ENCODE measurements at regions not wholly inside any gene's neighbourhood (a gene's known extent, or its start where the extent isn't known, plus 50 kb on each side); places are given as distances from the start of the nearest gene placed in this dataset.

DNA sequence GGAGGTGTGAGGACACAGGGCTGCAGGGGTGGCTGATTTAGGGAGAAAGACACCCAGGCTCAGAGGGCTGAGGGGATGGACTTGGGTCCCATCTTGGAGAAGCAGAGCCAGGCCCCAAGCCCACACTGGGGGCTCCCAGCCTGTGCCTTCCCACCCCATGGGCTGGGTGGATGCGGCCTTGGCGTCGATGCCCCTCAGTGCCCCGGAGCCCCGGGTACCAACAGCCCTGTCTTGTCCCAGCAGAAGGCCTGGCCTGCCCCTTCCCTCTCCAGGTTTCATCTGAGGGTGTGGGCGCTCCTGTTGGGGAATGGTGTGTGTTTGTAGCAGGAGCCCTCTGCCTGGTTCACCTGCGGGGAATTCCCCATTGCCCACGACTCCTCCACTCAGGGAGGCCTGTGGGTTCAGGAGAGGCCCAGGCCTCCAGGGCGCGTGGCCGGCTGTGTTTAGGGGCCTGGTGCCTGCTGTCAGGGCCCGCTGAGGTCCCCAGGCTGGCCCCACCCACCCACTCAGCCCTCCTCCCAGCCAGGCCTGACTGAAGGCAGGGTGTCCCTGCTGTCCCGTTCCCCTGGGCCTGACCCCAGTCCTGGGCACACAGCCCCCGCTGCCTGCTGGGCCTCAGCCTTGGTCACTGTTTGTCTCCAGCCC is 51.1 kb upstream of the BEGAIN start:
- Mint-ChIP-seq H3K27ac (no peak overlapping the region), H3K4me3 (no peak overlapping the region), H3K36me3 (ENCODE audit: insufficient read depth in 1 of 3, low read depth in 3 of 3) (no peaks in the 10 kb centered on the region), H3K9me3 (no peaks in the 10 kb centered on the region), H3K27me3 (ENCODE audit: low read depth) (peaks cover 5% of the 10 kb centered on the region), H3K4me1 (peaks cover 2 to 15% of the 10 kb centered on the region in 2 experiments)
- Histone ChIP-seq H4K8ac (replicated peaks; ENCODE audit: insufficient read length, low read depth, low read length) (no peak overlapping the region), H4K5ac (ENCODE audit: insufficient read length, low read depth, low read length) (no peak overlapping the region), H3K27me3 (ENCODE audit: insufficient read depth, low read length) (no peaks in the 10 kb centered on the region), H3K4me1 (ENCODE audit: insufficient read depth, low read length) (no peaks in the 10 kb centered on the region), H3K18ac (ENCODE audit: insufficient read length, low read depth, low read length) (no peak overlapping the region), H3K4ac (ENCODE audit: low read depth, low read length) (no peak overlapping the region), H3K56ac (ENCODE audit: insufficient read length, low read depth, low read length) (no peak overlapping the region), H3K79me2 (ENCODE audit: insufficient read depth, low read length) (no peaks in the 10 kb centered on the region), H2BK120ac (ENCODE audit: low read depth, low read length, poor library complexity, severe bottlenecking) (no peak overlapping the region), H3K9ac (ENCODE audit: extremely low read depth, insufficient read length, low read length) (no peak overlapping the region), H2BK5ac (ENCODE audit: insufficient read length, low read length) (no peak overlapping the region), H2AK5ac (ENCODE audit: insufficient read length, low read length) (no peak overlapping the region), H3K23me2 (ENCODE audit: insufficient read length, low read depth, low read length, poor library complexity, severe bottlenecking) (no peaks in the 10 kb centered on the region), H2BK12ac (ENCODE audit: insufficient read length, low read depth, low read length) (no peak overlapping the region), H3T11ph (ENCODE audit: low read length) (no peak overlapping the region), H4K20me1 (ENCODE audit: control insufficient read depth, insufficient read depth, insufficient read length) (no peaks in the 10 kb centered on the region), H4K91ac (ENCODE audit: insufficient read length, low read depth, low read length) (no peak overlapping the region), H3K9me3 (ENCODE audit: control insufficient read depth, low read depth, low read length) (no peaks in the 10 kb centered on the region), H3K23ac (ENCODE audit: insufficient read length, low read depth, low read length) (no peak overlapping the region), H2BK20ac (ENCODE audit: low read depth, low read length, poor library complexity, severe bottlenecking) (no peak overlapping the region), H3K4me2 (ENCODE audit: insufficient read depth, insufficient read length, low read length) (no peak overlapping the region), H3K27ac (ENCODE audit: insufficient read length, low read depth, low read length) (no peak overlapping the region), H3K14ac (ENCODE audit: insufficient read depth, low read length) (no peak overlapping the region), H3K79me1 (ENCODE audit: insufficient read depth, low read depth, low read length, poor library complexity, severe bottlenecking) (no peaks in the 10 kb centered on the region), H2BK15ac (ENCODE audit: low read depth, low read length) (no peak overlapping the region), H2AFZ (ENCODE audit: low read length) (no peak overlapping the region)
- DNase-seq: no peak
- WGBS (ENCODE audit: extremely low coverage, insufficient read length, low lambda C conversion rate): no CpG with 5 or more reads among the region's 14 CpGs
- no peak for TF ChIP-seq CTCF (conservative IDR thresholded peaks at IDR 0.05)

Data from H9 (cell line).